Tibial artery (tissue), 4 donors: ENCODE measurements at regions not wholly inside any gene's neighbourhood (a gene's known extent, or its start where the extent isn't known, plus 50 kb on each side); places are given as distances from the start of the nearest gene placed in this dataset.

Experiments used
- DNase-seq, 2 donors: peaks; one replicate each; pipeline ENCODE4 v3.0.0-alpha.2; 2019
- H3K27ac ChIP-seq, 2 donors: fragments of 200-600 bp; sonication (generic) in 1 of 2; 1 replicate in 1 of 2; 2 replicates in 1 of 2; pipeline ENCODE4 v1.5.1; 2018 to 2019; ENCODE audit warnings: mild to moderate bottlenecking in 1 of 2
- H3K27me3 ChIP-seq, 2 donors: fragments of 200-600 bp; sonication (generic) in 1 of 2; one replicate each; pipeline versions ENCODE4 v1.5.1 to v1.6.0; 2016 to 2019
- H3K36me3 ChIP-seq, 3 donors: fragments of 200-600 bp; sonication (generic) in 2 of 3; one replicate each; pipeline ENCODE4 v1.5.1; 2016 to 2019; ENCODE audit warnings: mild to moderate bottlenecking in 2 of 3
- H3K4me1 ChIP-seq, 4 donors: fragments of 200-600 bp; sonication (generic) in 2 of 4; 1 replicate in 3 of 4; 2 replicates in 1 of 4; pipeline ENCODE4 v1.5.1; 2016 to 2019
- H3K4me3 ChIP-seq, 2 donors: fragments of 200-600 bp; sonication (generic) in 1 of 2; 1 replicate in 1 of 2; 2 replicates in 1 of 2; pipeline ENCODE4 v1.5.1; 2018 to 2019; ENCODE audit warnings: mild to moderate bottlenecking in 2 of 2
- H3K9me3 ChIP-seq, 3 donors: fragments of 200-600 bp; sonication (generic) in 1 of 3; one replicate each; pipeline ENCODE4 v1.5.1; 2016 to 2019
- CTCF ChIP-seq, 2 experiments: fragments of 200-600 bp in 1 of 2; fragments of 450-650 bp in 1 of 2; IDR thresholded peaks; one replicate each; pipeline ENCODE4 v1.5.1; 2017 to 2019; ENCODE audit warnings: antibody characterized with exemption in 2 of 2, mild to moderate bottlenecking in 1 of 2, moderate library complexity in 1 of 2
- intact Hi-C: fragments of 100-400 bp; cut with DNase I; formaldehyde crosslinking; loops from one replicate; pipeline ENCODE4 v1.15.0; 2023; ENCODE audit warnings: low total_unique reads

GRCh38 chr13:87889254-87889653 is 218.1 kb downstream of the SLITRK5 start:
- Histone ChIP-seq H3K27me3 (no peaks in the 10 kb centered on the region), H3K4me1 (no peaks in the 10 kb centered on the region), H3K4me3 (no peak overlapping the region), H3K27ac (no peak overlapping the region), H3K9me3 (no peaks in the 10 kb centered on the region), H3K36me3 (no peaks in the 10 kb centered on the region)
- DNase-seq = no peak
- intact Hi-C loops = no loop called here
- TF ChIP-seq CTCF (IDR thresholded peaks at IDR 0.05) = no peak

GRCh38 chr13:87893186-87893585 is 222.0 kb downstream of the SLITRK5 start:
- no peaks in the 10 kb centered on the region for H3K4me1 ChIP-seq
- no peak for TF ChIP-seq CTCF (IDR thresholded peaks at IDR 0.05)
- no peak overlapping the region for H3K4me3 ChIP-seq
- no peaks in the 10 kb centered on the region for H3K9me3 ChIP-seq
- no peak overlapping the region for H3K27ac ChIP-seq
- intact Hi-C loops = no loop called here
- no peaks in the 10 kb centered on the region for H3K27me3 ChIP-seq
- no peak for DNase-seq
- H3K36me3 ChIP-seq = no peaks in the 10 kb centered on the region

- H3K9me3 ChIP-seq = no peaks in the 10 kb centered on the region
- TF ChIP-seq CTCF (IDR thresholded peaks at IDR 0.05) = no peak
- H3K4me3 ChIP-seq = no peak overlapping the region
- no peaks in the 10 kb centered on the region for H3K36me3 ChIP-seq
- intact Hi-C loops = no loop called here
- H3K4me1 ChIP-seq = no peaks in the 10 kb centered on the region
- H3K27me3 ChIP-seq = no peaks in the 10 kb centered on the region
- DNase-seq = no peak
- no peak overlapping the region for H3K27ac ChIP-seq
Measured at GRCh38 chr13:87894059-87894458, 222.9 kb downstream of the SLITRK5 start.

GRCh38 chr13:87903553-87903952 is 232.4 kb downstream of the SLITRK5 start:
- Histone ChIP-seq H3K4me1 (no peaks in the 10 kb centered on the region), H3K36me3 (no peaks in the 10 kb centered on the region), H3K27ac (no peak overlapping the region), H3K4me3 (no peak overlapping the region), H3K27me3 (no peaks in the 10 kb centered on the region), H3K9me3 (no peaks in the 10 kb centered on the region)
- intact Hi-C loops = no loop called here
- no peak for TF ChIP-seq CTCF (IDR thresholded peaks at IDR 0.05)
- DNase-seq = no peak

- H3K4me3 ChIP-seq = no peak overlapping the region
- H3K4me1 ChIP-seq = no peaks in the 10 kb centered on the region
- H3K36me3 ChIP-seq = no peaks in the 10 kb centered on the region
- no peak overlapping the region for H3K27ac ChIP-seq
- no peaks in the 10 kb centered on the region for H3K9me3 ChIP-seq
- H3K27me3 ChIP-seq = no peaks in the 10 kb centered on the region
- no peak for TF ChIP-seq CTCF (IDR thresholded peaks at IDR 0.05)
- intact Hi-C loops = no loop called here
- DNase-seq = no peak
Measured at GRCh38 chr13:87906411-87906810, 235.2 kb downstream of the SLITRK5 start.

- H3K4me3 ChIP-seq = no peak overlapping the region
- no peaks in the 10 kb centered on the region for H3K9me3 ChIP-seq
- H3K36me3 ChIP-seq = no peaks in the 10 kb centered on the region
- no peaks in the 10 kb centered on the region for H3K27me3 ChIP-seq
- no peak for DNase-seq
- no peaks in the 10 kb centered on the region for H3K4me1 ChIP-seq
- H3K27ac ChIP-seq = no peak overlapping the region
- no peak for TF ChIP-seq CTCF (IDR thresholded peaks at IDR 0.05)
- intact Hi-C loops = no loop called here
Measured at GRCh38 chr13:87907202-87907601, 236.0 kb downstream of the SLITRK5 start.
